Caki2 (cell line): ENCODE measurements at regions not wholly inside any gene's neighbourhood (a gene's known extent, or its start where the extent isn't known, plus 50 kb on each side); places are given as distances from the start of the nearest gene placed in this dataset.

Experiments
- DNase-seq: peaks from one replicate; pipeline ENCODE4 v3.0.0-alpha.2; 2015; ENCODE audit warnings: low read depth
- in situ Hi-C: cut with HindIII; loops from 2 replicates; pipeline ENCODE4 v1.10.0; 2016; ENCODE audit warnings: low sequenced_read_pairs, low pct_unique_long_range_greater_than_20kb, mixed read lengths

GRCh38 chr12:77645966-77646598, 184.6 kb upstream of the NAV3 start:
- no peak for DNase-seq
- in situ Hi-C loops: no loop called here

GRCh38 chr12:77644915-77645605, 185.6 kb upstream of the NAV3 start:
- in situ Hi-C loops: no loop called here
- DNase-seq: no peak

GRCh38 chr12:77642246-77642645, 188.4 kb upstream of the NAV3 start:
- in situ Hi-C loops: no loop called here
- DNase-seq: no peak

GRCh38 chr12:77640356-77640755, 190.3 kb upstream of the NAV3 start:
- in situ Hi-C loops: no loop called here

GRCh38 chr12:77630790-77631445, 199.8 kb upstream of the NAV3 start:
- in situ Hi-C loops: no loop called here
- no peak for DNase-seq

More at GRCh38 chr12:77640356-77640755, 190.3 kb upstream of the NAV3 start:
- no peak for DNase-seq

DNA sequence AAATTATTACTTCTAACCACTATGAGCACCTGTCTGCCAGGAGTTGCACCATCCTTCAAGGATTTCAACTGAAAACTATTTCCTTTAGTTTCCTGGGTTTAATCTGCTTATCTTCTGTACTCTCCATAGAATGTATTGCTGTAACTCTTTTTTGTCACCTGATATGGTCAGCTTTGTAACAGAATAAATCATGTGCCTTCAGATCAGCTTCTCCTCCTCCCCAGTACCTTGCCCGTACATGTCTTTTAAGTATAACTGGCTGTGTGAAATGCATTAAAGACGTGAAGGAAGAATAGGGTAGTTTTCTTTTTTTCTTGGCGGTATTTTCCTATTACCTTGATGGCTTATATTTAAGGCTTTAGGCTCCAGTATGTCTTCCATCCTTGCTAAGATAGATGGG, 200.3 kb upstream of the NAV3 start:
- no peak for DNase-seq
- in situ Hi-C loops: no loop called here

GRCh38 chr12:77629141-77629540, 201.6 kb upstream of the NAV3 start:
- in situ Hi-C loops: no loop called here
- no peak for DNase-seq

- DNase-seq: no peak
- in situ Hi-C loops: no loop called here
Measured at GRCh38 chr12:77625441-77625840, 205.3 kb upstream of the NAV3 start.

DNA sequence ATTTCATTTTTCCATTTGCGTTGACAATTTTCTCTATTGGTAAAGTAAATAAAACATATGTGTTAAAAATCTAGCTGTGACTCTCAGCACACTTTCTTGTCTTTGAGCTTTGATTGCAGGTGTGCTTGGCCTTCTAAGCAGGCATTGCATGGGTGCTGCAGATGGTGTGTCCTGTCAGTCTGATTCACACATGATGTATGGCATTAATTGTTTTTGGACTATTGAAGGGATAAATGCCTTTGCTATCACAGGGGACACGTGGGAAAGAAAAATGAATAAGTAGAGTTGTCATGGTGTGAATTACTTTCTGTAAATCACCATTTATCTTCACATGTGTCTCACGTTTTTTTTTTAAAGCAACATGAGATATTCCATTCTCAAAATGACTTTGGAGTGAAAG, 211.3 kb upstream of the NAV3 start:
- DNase-seq: no peak
- in situ Hi-C loops: no loop called here

- in situ Hi-C loops: no loop called here
- no peak for DNase-seq
Measured at GRCh38 chr12:77617818-77618217, 212.9 kb upstream of the NAV3 start.

- in situ Hi-C loops: no loop called here
- no peak for DNase-seq
Measured at GRCh38 chr12:77615332-77615731, 215.4 kb upstream of the NAV3 start.

GRCh38 chr12:77613411-77613810, 217.3 kb upstream of the NAV3 start:
- DNase-seq: no peak
- in situ Hi-C loops: no loop called here

GRCh38 chr12:77610446-77610845, 220.2 kb upstream of the NAV3 start:
- in situ Hi-C loops: no loop called here
- DNase-seq: no peak

- in situ Hi-C loops: no loop called here
- no peak for DNase-seq
Measured at GRCh38 chr12:77609016-77609415, 221.7 kb upstream of the NAV3 start.

- in situ Hi-C loops: no loop called here
- DNase-seq: no peak
Measured at GRCh38 chr12:77608271-77608824, 222.3 kb upstream of the NAV3 start.

- no peak for DNase-seq
- in situ Hi-C loops: no loop called here
Measured at GRCh38 chr12:77606348-77606747, 224.3 kb upstream of the NAV3 start.

DNA sequence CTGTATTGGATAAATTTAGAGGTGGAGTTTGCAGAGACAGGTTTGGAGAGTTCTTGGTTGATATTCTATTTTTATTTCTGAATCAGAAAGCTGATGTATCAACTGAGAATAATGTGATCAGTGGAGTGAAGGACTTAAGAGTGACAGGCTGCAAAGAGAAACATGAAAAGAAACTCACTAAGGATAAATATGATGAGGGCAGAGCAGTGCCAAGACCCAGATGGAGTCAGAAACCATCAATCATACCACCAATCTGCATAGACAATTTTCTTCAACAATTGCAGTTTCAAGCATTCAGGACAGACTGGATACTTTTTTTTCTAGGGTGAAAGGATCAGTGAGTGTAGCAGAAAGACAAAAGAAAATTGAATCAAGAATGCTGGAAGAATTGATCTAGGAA, 226.7 kb upstream of the NAV3 start:
- in situ Hi-C loops: no loop called here
- DNase-seq: no peak

DNA sequence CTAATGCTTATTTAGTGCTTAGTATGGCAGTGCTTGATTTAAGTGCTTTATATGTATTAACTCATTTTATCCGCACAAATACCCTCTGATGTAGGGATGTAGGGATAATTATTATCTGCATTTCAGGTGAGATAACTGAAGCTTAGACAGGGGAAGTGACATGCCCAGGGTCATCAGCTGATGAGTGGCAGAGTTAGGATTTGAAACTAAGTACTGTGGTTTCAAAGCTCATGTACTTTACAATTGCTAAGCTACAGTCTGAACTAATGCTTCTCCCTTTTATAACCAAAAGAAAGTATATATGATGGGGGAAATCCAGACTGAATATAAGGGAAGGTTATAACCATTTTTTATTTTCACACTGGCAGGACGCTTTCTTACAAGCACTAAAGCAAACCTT, 229.6 kb upstream of the NAV3 start:
- in situ Hi-C loops: no loop called here

DNA sequence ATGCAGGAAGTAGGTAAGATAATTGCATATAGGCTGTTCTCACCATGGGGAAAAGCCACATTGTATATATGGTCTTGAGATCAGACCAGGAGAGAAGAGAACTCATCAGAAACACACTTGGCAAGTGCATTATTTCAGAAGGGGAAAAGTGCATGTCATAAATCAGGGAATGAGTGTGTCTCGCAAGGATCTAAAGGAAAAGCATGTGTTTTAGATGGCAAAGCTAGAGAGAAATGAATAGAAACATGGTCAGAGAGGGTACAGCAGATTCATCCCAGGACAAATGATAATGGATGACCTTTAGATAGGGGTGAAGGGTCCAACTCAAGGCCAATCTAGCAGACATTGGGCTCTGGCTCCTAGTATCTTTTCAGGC, 230.2 kb upstream of the NAV3 start:
- in situ Hi-C loops: no loop called here
- no peak for DNase-seq

More for the DNA sequence above, 229.6 kb upstream of the NAV3 start:
- no peak for DNase-seq
